Ishikawa (cell line): ENCODE measurements at regions not wholly inside any gene's neighbourhood (a gene's known extent, or its start where the extent isn't known, plus 50 kb on each side); places are given as distances from the start of the nearest gene placed in this dataset.

Experiments
- CEBPB ChIP-seq: IDR thresholded peaks from 2 replicates; pipeline ENCODE4 v1.6.1; 2012
- CREB1 ChIP-seq: IDR thresholded peaks from 2 replicates; pipeline ENCODE4 v1.6.1; 2012; ENCODE audit warnings: low read depth
- EGR1 ChIP-seq: IDR thresholded peaks from 2 replicates; pipeline ENCODE4 v1.6.1; 2012
- EP300 ChIP-seq: IDR thresholded peaks from 2 replicates; pipeline ENCODE4 v1.6.1; 2012; ENCODE audit warnings: borderline replicate concordance
- FOXM1 ChIP-seq: IDR thresholded peaks from 2 replicates; pipeline ENCODE4 v1.6.1; 2012; ENCODE audit warnings: low read depth, borderline replicate concordance
- NFIC ChIP-seq: IDR thresholded peaks from 2 replicates; pipeline ENCODE4 v1.6.1; 2012
- RAD21 ChIP-seq: IDR thresholded peaks from 2 replicates; pipeline ENCODE4 v1.6.1; 2012; ENCODE audit warnings: low read depth
- TAF1 ChIP-seq: IDR thresholded peaks from 2 replicates; pipeline ENCODE4 v1.6.1; 2012; ENCODE audit warnings: low read depth, mild to moderate bottlenecking
- TCF12 ChIP-seq: IDR thresholded peaks from 2 replicates; pipeline ENCODE4 v1.6.1; 2012; ENCODE audit warnings: low read depth
- YY1 ChIP-seq: IDR thresholded peaks from 2 replicates; pipeline ENCODE4 v1.6.1; 2012; ENCODE audit warnings: low read depth
- TF ChIP-seq, protein P1 (sequence below): IDR thresholded peaks from 2 replicates; pipeline ENCODE4 v1.6.1; 2012

DNA sequence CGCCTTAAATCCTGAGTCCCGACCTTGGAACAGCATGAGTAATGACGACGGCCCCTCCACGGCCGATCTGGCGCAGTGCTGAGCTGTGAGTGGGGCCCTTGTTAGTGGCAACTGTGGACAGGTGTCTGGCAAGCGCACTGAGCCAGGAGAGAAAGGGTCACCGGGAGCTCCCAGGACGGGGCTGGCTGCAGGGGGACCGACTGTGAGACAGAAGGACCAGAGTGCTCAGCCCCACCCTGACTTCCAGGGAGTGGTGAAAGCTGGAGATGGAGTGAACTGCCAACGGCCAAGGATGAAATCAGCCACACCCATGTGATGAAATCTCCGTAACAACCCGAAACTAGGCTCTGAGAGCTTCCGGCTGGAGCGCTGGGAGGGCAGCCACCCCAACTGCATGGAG lies 228.6 kb downstream of the BRD1 start:
- TF ChIP-seq FOXM1: no peak
- TF ChIP-seq, protein P1, sequence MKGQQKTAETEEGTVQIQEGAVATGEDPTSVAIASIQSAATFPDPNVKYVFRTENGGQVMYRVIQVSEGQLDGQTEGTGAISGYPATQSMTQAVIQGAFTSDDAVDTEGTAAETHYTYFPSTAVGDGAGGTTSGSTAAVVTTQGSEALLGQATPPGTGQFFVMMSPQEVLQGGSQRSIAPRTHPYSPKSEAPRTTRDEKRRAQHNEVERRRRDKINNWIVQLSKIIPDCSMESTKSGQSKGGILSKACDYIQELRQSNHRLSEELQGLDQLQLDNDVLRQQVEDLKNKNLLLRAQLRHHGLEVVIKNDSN: no peak
- TF ChIP-seq TAF1: no peak
- no peak for TF ChIP-seq NFIC
- no peak for TF ChIP-seq CEBPB
- TF ChIP-seq YY1: no peak
- no peak for TF ChIP-seq TCF12
- no peak for TF ChIP-seq CREB1
- no peak for TF ChIP-seq RAD21
- no peak for TF ChIP-seq EGR1
- TF ChIP-seq EP300: no peak
